ENCODE measurements at regions not wholly inside any gene's neighbourhood (a gene's known extent, or its start where the extent isn't known, plus 50 kb on each side); places are given as distances from the start of the nearest gene placed in this dataset.
"Not testable (repeated sequence)": the region's sequence is repeated elsewhere in the genome, so short reads cannot be mapped to it uniquely, and the experiment has no call there.

DNA sequence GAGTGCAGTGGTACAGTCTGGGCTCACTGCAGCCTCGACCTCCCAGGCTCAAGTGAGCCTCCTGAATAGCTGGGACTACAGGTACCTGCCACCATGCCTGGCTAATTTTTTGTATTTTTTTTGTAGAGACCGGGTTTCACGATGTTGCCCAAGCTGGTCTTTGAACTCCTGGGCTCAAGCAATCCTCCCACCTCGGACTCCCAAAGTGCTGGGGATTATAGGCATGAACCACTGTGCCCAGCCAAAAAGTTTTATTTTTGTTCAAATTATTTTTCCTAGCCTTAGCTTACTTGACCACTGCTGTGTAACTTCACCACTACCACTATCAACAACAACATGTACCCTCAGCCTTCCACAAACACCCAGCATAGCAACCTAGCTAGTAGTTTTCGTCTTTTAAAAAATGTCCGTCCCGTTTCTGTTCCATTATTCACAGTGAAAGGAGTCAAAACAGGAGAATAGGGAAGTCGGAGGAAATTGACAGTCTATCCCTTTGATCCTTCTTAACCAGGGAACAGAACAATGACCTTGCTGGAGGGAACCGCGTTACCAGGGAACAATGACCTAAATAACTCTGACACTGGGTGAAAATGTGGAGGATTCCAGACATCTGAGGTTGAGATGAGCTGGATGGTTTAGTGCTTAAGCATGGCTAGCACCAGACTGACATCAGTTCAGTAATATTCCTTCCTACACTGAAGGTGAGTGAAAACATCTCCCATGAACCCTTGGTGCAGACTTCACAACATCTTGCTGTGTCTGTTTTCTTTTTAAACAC lies 69.2 kb upstream of the ARL4C start:
- no peak for DNase-seq (ENCODE audit: low spot score)

- DNase-seq (ENCODE audit: low spot score), result no peak
These were observed 68.3 kb upstream of the ARL4C start for GRCh38 chr2:234565201-234565600.

- DNase-seq (ENCODE audit: low spot score), result no peak
These were observed 67.8 kb upstream of the ARL4C start for GRCh38 chr2:234564699-234565098.

DNA sequence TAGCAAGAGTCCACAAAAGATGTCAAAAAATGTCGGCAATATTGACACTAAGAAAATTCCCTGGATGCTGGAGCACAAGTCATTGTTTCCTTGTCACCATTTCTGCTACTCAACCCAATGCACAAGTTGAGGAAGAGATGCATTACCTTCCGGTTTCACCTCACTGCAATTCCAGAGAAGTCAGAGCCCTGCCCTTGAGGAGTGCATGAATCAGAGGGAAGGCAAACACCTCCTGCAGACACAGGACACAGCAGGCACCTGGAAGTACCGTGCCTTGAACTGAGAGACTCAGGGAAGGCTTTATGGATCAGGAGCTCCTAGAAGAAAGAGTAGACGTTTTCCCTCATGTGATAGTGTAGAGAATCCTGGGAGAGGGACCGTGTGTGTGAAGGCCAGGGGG lies 62.7 kb upstream of the ARL4C start:
- DNase-seq (ENCODE audit: low spot score), result no peak

DNA sequence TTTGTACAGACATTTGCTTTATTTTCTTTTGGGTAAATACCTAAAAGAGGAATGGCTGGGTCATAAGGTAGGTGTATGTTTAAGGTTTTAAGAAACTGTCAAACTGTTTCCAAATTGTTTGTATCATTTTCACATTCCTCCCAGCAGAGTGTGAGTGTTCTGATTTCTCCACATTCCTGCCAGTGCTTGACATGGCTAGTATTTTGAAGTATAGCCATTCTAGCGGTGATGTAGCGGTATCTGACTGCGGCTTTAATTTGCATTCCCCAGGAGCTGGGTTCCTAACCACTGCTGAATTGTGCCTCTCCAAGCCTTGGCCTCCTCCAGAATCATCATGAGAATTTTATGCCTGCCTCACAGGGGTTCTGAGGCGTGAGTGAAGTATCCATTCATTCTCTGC lies 61.8 kb upstream of the ARL4C start:
- no peak for DNase-seq (ENCODE audit: low spot score)

DNA sequence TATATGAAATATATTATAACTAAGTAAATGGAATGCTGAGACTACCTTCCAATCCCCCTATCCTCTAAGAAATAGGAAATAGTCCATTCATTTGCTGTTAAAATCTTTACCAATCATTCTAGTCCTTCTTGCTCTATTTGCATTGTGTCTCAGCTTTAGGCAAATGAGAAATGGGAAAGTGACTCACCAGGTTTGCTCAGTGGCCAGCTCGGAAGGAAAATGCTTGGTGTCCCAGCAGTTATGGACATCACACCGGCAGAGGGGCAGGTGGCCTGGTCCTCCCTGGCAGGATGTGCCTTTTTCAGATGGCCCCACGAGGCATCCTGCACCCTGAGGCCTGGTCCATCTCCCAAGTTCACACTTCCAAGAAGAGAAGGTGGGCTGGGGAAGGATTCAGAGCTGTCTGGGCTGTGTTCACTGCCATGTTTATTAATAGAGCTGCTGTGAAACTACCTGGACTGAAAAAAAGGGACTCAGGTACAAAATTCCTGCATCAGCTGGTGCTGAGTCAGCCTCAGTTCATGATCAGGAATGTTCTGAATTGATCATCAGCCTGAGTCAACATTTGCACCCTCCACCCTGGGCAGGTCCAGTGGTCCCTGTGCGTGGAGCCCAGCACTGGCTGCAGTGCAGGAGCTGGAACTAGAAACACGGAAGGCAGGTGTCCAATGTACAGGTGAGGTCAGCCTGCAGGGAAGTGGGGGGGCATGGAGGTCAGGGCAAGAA lies 60.1 kb upstream of the ARL4C start:
- DNase-seq (ENCODE audit: low spot score), result no peak

GRCh38 chr2:234555616-234556249 lies 58.9 kb upstream of the ARL4C start:
- DNase-seq (ENCODE audit: low spot score), result peak; percentile 30

DNA sequence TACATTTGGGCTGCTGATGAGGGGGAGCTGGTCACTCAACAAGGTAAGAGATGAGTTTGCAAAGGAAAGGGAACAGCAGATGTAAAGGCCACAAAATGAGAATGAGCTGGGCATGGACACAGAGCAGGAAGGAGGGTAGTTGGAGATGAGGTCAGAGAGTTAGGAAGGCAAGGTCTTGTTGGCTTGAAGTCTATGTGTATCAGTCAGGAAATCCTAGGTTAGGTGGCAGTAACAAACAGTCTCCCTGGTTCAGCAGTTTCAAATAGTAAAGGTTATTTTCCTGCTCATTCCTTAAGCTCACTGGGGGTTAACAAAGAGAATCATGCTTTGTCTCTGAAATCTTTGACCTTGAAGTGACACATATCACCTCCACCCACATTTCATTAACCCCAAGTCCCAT lies 58.3 kb upstream of the ARL4C start:
- DNase-seq (ENCODE audit: low spot score), result no peak

DNA sequence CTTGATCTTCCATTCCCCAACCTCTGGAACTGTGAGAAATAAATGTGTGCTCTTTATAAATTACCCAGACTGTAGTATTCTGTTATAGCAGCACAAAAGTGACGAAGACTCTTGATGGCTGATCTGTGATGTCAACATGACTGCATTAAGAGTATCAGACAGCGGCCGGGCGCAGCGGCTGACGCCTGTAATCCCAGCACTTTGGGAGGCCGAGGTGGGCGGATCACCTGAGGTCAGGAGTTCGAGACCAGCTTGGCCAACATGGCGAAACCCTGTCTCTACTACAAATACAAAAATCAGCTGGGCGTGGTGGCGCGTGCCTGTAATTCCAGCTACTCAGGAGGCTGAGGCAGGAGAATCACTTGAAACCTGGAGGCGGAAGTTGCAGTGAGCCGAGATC lies 56.3 kb upstream of the ARL4C start:
- not testable (repeated sequence) for DNase-seq (ENCODE audit: low spot score)

DNA sequence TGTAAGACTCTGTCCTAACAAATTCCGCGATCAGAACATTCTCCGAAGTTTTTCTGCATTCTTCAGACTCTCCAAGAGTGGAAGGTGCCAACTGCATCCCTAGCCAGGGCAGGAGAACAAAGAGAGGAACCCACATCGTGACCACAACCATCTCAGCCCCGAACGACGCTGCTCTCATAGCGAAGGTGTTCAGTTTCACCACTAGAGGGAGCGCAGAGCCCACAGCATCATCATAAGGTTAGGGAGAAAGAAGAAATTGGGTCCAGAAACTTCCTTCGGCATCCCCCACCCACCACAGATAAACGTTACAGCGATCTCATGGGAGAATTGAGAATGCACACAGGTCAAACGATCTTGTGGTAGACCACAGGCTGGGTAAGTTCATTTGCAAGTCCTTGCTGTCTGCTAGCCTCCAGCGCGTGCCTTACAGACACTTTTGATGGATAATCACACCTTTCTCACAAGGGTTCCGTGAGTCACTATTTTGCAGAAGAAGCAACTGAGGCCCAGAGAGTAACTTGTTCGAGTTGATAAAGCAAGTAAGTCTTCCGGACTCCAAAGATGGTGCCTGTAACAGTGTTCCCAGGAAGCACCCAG lies 53.7 kb upstream of the ARL4C start:
- DNase-seq (ENCODE audit: low spot score), result peak; percentile 64

- no peak for DNase-seq (ENCODE audit: low spot score)
These were observed 53.2 kb upstream of the ARL4C start for GRCh38 chr2:234550056-234550455.

GRCh38 chr2:234548695-234549420 lies 52.0 kb upstream of the ARL4C start:
- DNase-seq (ENCODE audit: low spot score), result no peak

DNA sequence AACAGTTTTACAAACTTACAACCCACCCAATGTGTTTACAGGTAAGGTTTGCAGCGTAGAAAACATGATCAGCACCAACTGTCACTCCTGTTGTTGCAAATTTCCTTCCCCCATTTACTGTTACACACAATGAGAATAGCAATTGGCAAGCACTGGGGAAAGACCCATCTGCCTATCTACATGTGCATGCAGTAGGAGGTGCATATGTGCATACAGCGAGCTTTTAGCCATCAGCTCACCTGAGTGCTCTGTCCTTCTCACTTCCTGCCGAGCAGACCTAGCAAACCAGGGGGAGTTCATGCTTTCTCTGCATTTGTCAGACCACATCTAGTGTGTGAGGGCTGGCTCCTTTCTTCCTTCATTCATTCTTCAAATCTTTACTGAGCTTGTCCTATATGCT lies 49.9 kb upstream of the ARL4C start:
- DNase-seq (ENCODE audit: low spot score), result no peak
